GM04503 (cell line): ENCODE measurements at regions not wholly inside any gene's neighbourhood (a gene's known extent, or its start where the extent isn't known, plus 50 kb on each side); places are given as distances from the start of the nearest gene placed in this dataset.

Experiments
- DNase-seq: peaks from one replicate; pipeline ENCODE4 v3.0.0-alpha.2; 2012; ENCODE audit warnings: low read depth

GRCh38 chr13:65881561-65882155 lies 1348.5 kb downstream of the PCDH9 start:
- DNase-seq: no peak

GRCh38 chr13:65875031-65875430 lies 1355.1 kb downstream of the PCDH9 start:
- no peak for DNase-seq

- DNase-seq: no peak
Observed at GRCh38 chr13:65872448-65872847, 1357.7 kb downstream of the PCDH9 start.

- DNase-seq: no peak
Observed at GRCh38 chr13:65868884-65869283, 1361.3 kb downstream of the PCDH9 start.

- DNase-seq: no peak
Observed at GRCh38 chr13:65868099-65868498, 1362.0 kb downstream of the PCDH9 start.

GRCh38 chr13:65866138-65866537 lies 1364.0 kb downstream of the PCDH9 start:
- no peak for DNase-seq

GRCh38 chr13:65865206-65865605 lies 1364.9 kb downstream of the PCDH9 start:
- no peak for DNase-seq

GRCh38 chr13:65864039-65864438 lies 1366.1 kb downstream of the PCDH9 start:
- DNase-seq: no peak

GRCh38 chr13:65860306-65860705 lies 1369.8 kb downstream of the PCDH9 start:
- no peak for DNase-seq

- DNase-seq: no peak
Observed at GRCh38 chr13:65857942-65858565, 1372.1 kb downstream of the PCDH9 start.

- no peak for DNase-seq
Observed at GRCh38 chr13:65856431-65856830, 1373.7 kb downstream of the PCDH9 start.

- no peak for DNase-seq
Observed at GRCh38 chr13:65855242-65855805, 1374.8 kb downstream of the PCDH9 start.

- no peak for DNase-seq
Observed at GRCh38 chr13:65854431-65854830, 1375.7 kb downstream of the PCDH9 start.

- no peak for DNase-seq
Observed at GRCh38 chr13:65844266-65844841, 1385.8 kb downstream of the PCDH9 start.

GRCh38 chr13:65843314-65843731 lies 1386.8 kb downstream of the PCDH9 start:
- no peak for DNase-seq

GRCh38 chr13:65841156-65841555 lies 1389.0 kb downstream of the PCDH9 start:
- no peak for DNase-seq

GRCh38 chr13:65836066-65836465 lies 1394.1 kb downstream of the PCDH9 start:
- DNase-seq: no peak

GRCh38 chr13:65834897-65835296 lies 1395.2 kb downstream of the PCDH9 start:
- no peak for DNase-seq

- DNase-seq: no peak
Observed at GRCh38 chr13:65830411-65831205, 1399.5 kb downstream of the PCDH9 start.

- no peak for DNase-seq
Observed at GRCh38 chr13:65829241-65830008, 1400.7 kb downstream of the PCDH9 start.

GRCh38 chr13:65826657-65827056 lies 1403.5 kb downstream of the PCDH9 start:
- DNase-seq: no peak

GRCh38 chr13:65825039-65825438 lies 1405.1 kb downstream of the PCDH9 start:
- no peak for DNase-seq
